GM23338 (cell line): ENCODE measurements at regions not wholly inside any gene's neighbourhood (a gene's known extent, or its start where the extent isn't known, plus 50 kb on each side); places are given as distances from the start of the nearest gene placed in this dataset.

Experiments used
- ATAC-seq: fragments of 200-7000 bp; cut with Tn5 transposase; 3 replicates; pipeline ENCODE4 v1.9.1; 2020
- DNase-seq: peaks from one replicate; pipeline ENCODE4 v3.0.0-alpha.2; 2015; ENCODE audit warnings: low spot score
- H2AFZ ChIP-seq: fragments of 200-600 bp; sonication (generic); 2 replicates; pipeline ENCODE4 v1.8.0; 2016; ENCODE audit warnings: antibody characterized with exemption, mild to moderate bottlenecking, moderate library complexity
- H3F3A ChIP-seq: fragments of 200-600 bp; sonication (generic); replicated peaks from 2 replicates; pipeline ENCODE4 v1.8.0; 2017; ENCODE audit warnings: antibody characterized with exemption, mixed run types, low read depth
- H3K27ac ChIP-seq: fragments of 200-600 bp; sonication (generic); 2 replicates; pipeline ENCODE4 v1.6.1; 2016; ENCODE audit warnings: low read depth
- H3K27me3 ChIP-seq: fragments of 200-600 bp; sonication (generic); 2 replicates; pipeline ENCODE4 v1.8.0; 2016; ENCODE audit warnings: mild to moderate bottlenecking, mixed run types, moderate library complexity; ENCODE audit not compliant: insufficient read depth
- H3K36me3 ChIP-seq: fragments of 200-600 bp; sonication (generic); 2 replicates; pipeline ENCODE4 v1.8.0; 2016; ENCODE audit warnings: mild to moderate bottlenecking; ENCODE audit not compliant: insufficient read depth
- H3K4me1 ChIP-seq: fragments of 200-600 bp; sonication (generic); 2 replicates; pipeline ENCODE4 v1.8.0; 2016; ENCODE audit warnings: mild to moderate bottlenecking, moderate library complexity; ENCODE audit not compliant: insufficient read depth
- H3K4me2 ChIP-seq: fragments of 200-600 bp; sonication (generic); 2 replicates; pipeline ENCODE4 v1.7.1; 2017; ENCODE audit warnings: mixed run types
- H3K4me3 ChIP-seq: fragments of 200-600 bp; sonication (generic); 2 replicates; pipeline ENCODE4 v1.6.1; 2016; ENCODE audit warnings: mixed run types
- H3K79me2 ChIP-seq: fragments of 200-600 bp; sonication (generic); replicated peaks from 2 replicates; pipeline ENCODE4 v1.8.0; 2017; ENCODE audit warnings: mild to moderate bottlenecking; ENCODE audit not compliant: insufficient read depth
- H3K9me2 ChIP-seq: fragments of 200-600 bp; sonication (generic); 2 replicates; pipeline ENCODE4 v1.8.0; 2017; ENCODE audit not compliant: insufficient read depth
- H4K20me1 ChIP-seq: fragments of 200-600 bp; sonication (generic); replicated peaks from 2 replicates; pipeline ENCODE4 v1.8.0; 2017; ENCODE audit warnings: mild to moderate bottlenecking; ENCODE audit not compliant: insufficient read depth
- H3K27ac Mint-ChIP-seq: 2 replicates; pipeline ENCODE4 v1.8.0; 2020; ENCODE audit warnings: inconsistent platforms, mild to moderate bottlenecking, moderate library complexity, mixed read lengths
- H3K27me3 Mint-ChIP-seq: 3 replicates; pipeline ENCODE4 v1.8.0; 2022; ENCODE audit warnings: low read depth, mild to moderate bottlenecking, moderate library complexity, mixed read lengths, inconsistent platforms; ENCODE audit not compliant: insufficient read depth, poor library complexity
- H3K36me3 Mint-ChIP-seq: 3 replicates; pipeline ENCODE4 v1.8.0; 2021; ENCODE audit warnings: low read depth, mild to moderate bottlenecking, inconsistent platforms, moderate library complexity, mixed read lengths
- H3K4me1 Mint-ChIP-seq: 3 replicates; pipeline ENCODE4 v1.8.0; 2020; ENCODE audit warnings: mild to moderate bottlenecking, inconsistent platforms, mixed read lengths
- H3K4me3 Mint-ChIP-seq: 3 replicates; pipeline ENCODE4 v1.8.0; 2021; ENCODE audit warnings: moderate library complexity, mild to moderate bottlenecking, inconsistent platforms, mixed read lengths
- H3K9me3 Mint-ChIP-seq: 3 replicates; pipeline ENCODE4 v1.8.0; 2020; ENCODE audit warnings: moderate library complexity, mild to moderate bottlenecking, inconsistent platforms, mixed read lengths
- CREB1 ChIP-seq: fragments of 250-450 bp; sonication (Bioruptor Pico); IDR thresholded peaks from 2 replicates; pipeline ENCODE4 v1.5.0; 2020; ENCODE audit warnings: low read depth, mild to moderate bottlenecking, moderate library complexity
- CTCF ChIP-seq, 2 experiments: fragments of 200-600 bp in 1 of 2; sonication (generic) in 1 of 2; conservative IDR thresholded peaks; 2 replicates each; pipeline versions ENCODE4 v1.5.1 to v1.6.1; 2016 to 2017; ENCODE audit warnings: antibody characterized with exemption in 2 of 2, low read depth in 2 of 2, mild to moderate bottlenecking in 2 of 2, moderate library complexity in 1 of 2
- ETS1 ChIP-seq: IDR thresholded peaks from 2 replicates; pipeline ENCODE4 v1.6.1; 2016; ENCODE audit warnings: antibody characterized with exemption
- EZH2 ChIP-seq: fragments of 200-600 bp; sonication (generic); IDR thresholded peaks from one replicate; pipeline ENCODE4 v1.8.0; 2017; ENCODE audit warnings: antibody characterized with exemption, mild to moderate bottlenecking, low read depth; ENCODE audit not compliant: unreplicated experiment
- EZH2phosphoT487 ChIP-seq: fragments of 200-600 bp; sonication (generic); IDR thresholded peaks from one replicate; pipeline ENCODE4 v1.8.1; 2018; ENCODE audit warnings: antibody characterized with exemption; ENCODE audit not compliant: unreplicated experiment
- JUNB ChIP-seq: IDR thresholded peaks from one replicate; pipeline ENCODE4 v1.6.1; 2016; ENCODE audit warnings: antibody characterized with exemption; ENCODE audit not compliant: unreplicated experiment
- NANOG ChIP-seq: IDR thresholded peaks from 2 replicates; pipeline ENCODE4 v1.6.1; 2016; ENCODE audit warnings: antibody characterized with exemption, borderline replicate concordance
- POLR2AphosphoS5 ChIP-seq: IDR thresholded peaks from 2 replicates; pipeline ENCODE4 v1.6.1; 2016; ENCODE audit warnings: antibody characterized with exemption, low read depth
- REST ChIP-seq: IDR thresholded peaks from one replicate; pipeline ENCODE4 v1.6.1; 2018; ENCODE audit warnings: antibody characterized with exemption; ENCODE audit not compliant: unreplicated experiment
- STAT1 ChIP-seq: IDR thresholded peaks from one replicate; pipeline ENCODE4 v1.6.1; 2016; ENCODE audit warnings: antibody characterized with exemption; ENCODE audit not compliant: unreplicated experiment
- ZNF114 ChIP-seq: fragments of 250-450 bp; sonication (Bioruptor Pico); IDR thresholded peaks from 2 replicates; pipeline ENCODE4 v1.5.0; 2020; ENCODE audit warnings: mild to moderate bottlenecking, moderate library complexity
- ZNF331 ChIP-seq: fragments of 250-450 bp; sonication (Bioruptor Pico); IDR thresholded peaks from 2 replicates; pipeline ENCODE4 v1.5.0; 2020; ENCODE audit warnings: low read depth, mild to moderate bottlenecking, moderate library complexity
- ZNF462 ChIP-seq: fragments of 250-450 bp; sonication (Bioruptor Pico); IDR thresholded peaks from 2 replicates; pipeline ENCODE4 v1.5.0; 2020; ENCODE audit warnings: mild to moderate bottlenecking, moderate library complexity

- H3K27me3 ChIP-seq, result no peaks in the 10 kb centered on the region
- no peak overlapping the region for H3K4me3 ChIP-seq
- H3K9me3 Mint-ChIP-seq, result no peaks in the 10 kb centered on the region
- H3F3A ChIP-seq, result no peaks in the 10 kb centered on the region
- H3K4me1 Mint-ChIP-seq, result peaks cover 8% of the 10 kb centered on the region; the same call in 2 of the 3 replicates
- no peak overlapping the region for H3K4me2 ChIP-seq
- ATAC-seq (no peak), DNase-seq (no peak)
- H2AFZ ChIP-seq, result no peak overlapping the region
- H3K9me2 ChIP-seq, result no peaks in the 10 kb centered on the region
- H4K20me1 ChIP-seq, result no peaks in the 10 kb centered on the region
- TF ChIP-seq ZNF331 (no peak), CTCF (conservative IDR thresholded peaks at IDR 0.05; ENCODE audit: low read depth in 2 of 2) (no peak), STAT1 (no peak), JUNB (no peak), ETS1 (no peak), CREB1 (CRISPR knock-in tag) (no peak), EZH2phosphoT487 (no peak), ZNF114 (CRISPR knock-in tag) (no peak), NANOG (no peak), EZH2 (no peak), POLR2AphosphoS5 (no peak), REST (no peak), ZNF462 (CRISPR knock-in tag) (no peak)
- no peaks in the 10 kb centered on the region for H3K27me3 Mint-ChIP-seq
- H3K27ac ChIP-seq, result no peak overlapping the region
- H3K27ac Mint-ChIP-seq, result no peak overlapping the region
- H3K36me3 Mint-ChIP-seq, result no peaks in the 10 kb centered on the region
- H3K79me2 ChIP-seq, result no peaks in the 10 kb centered on the region
- H3K4me1 ChIP-seq, result peaks cover 7% of the 10 kb centered on the region
- no peak overlapping the region for H3K4me3 Mint-ChIP-seq
- H3K36me3 ChIP-seq, result no peaks in the 10 kb centered on the region
These were observed 447.1 kb downstream of the MID1IP1 start for GRCh38 chrX:39248330-39248729.
